Stimulated activated naive B cell treated with anti-CD40 and anti-IgM and Interleukin-4, amounts not matched to agents 10 μg/mL and 1 μg/mL and 100 μg/mL, for 72 hours (primary cell): ENCODE measurements at regions not wholly inside any gene's neighbourhood (a gene's known extent, or its start where the extent isn't known, plus 50 kb on each side); places are given as distances from the start of the nearest gene placed in this dataset.
"Not testable (repeated sequence)": the region's sequence is repeated elsewhere in the genome, so short reads cannot be mapped to it uniquely, and the experiment has no call there.

Experiments used
- ATAC-seq, 2 donors: fragments of 150-1000 bp; cut with Tn5 transposase; replicated peaks; 2 replicates each; pipeline ENCODE4 v1.10.0; 2021; ENCODE audit warnings: moderate library complexity in 1 of 2
- DNase-seq: peaks from one replicate; pipeline ENCODE4 v3.0.0; 2021
- H3K27ac Mint-ChIP-seq: one replicate; pipeline ENCODE4 v1.8.0; 2022; ENCODE audit warnings: mild to moderate bottlenecking, mixed read lengths
- H3K27me3 Mint-ChIP-seq, 2 donors: one replicate each; pipeline ENCODE4 v1.8.0; 2022; ENCODE audit warnings: mixed read lengths in 2 of 2
- H3K36me3 Mint-ChIP-seq, 2 donors: one replicate each; pipeline ENCODE4 v1.8.0; 2022; ENCODE audit warnings: mixed read lengths in 2 of 2, mild to moderate bottlenecking in 1 of 2
- H3K4me1 Mint-ChIP-seq, 2 donors: one replicate each; pipeline ENCODE4 v1.8.0; 2022; ENCODE audit warnings: mixed read lengths in 2 of 2, mild to moderate bottlenecking in 1 of 2
- H3K4me3 Mint-ChIP-seq, 2 donors: one replicate each; pipeline ENCODE4 v1.8.0; 2022; ENCODE audit warnings: mild to moderate bottlenecking in 2 of 2, mixed read lengths in 2 of 2, moderate library complexity in 1 of 2
- H3K9me3 Mint-ChIP-seq, 2 donors: one replicate each; pipeline ENCODE4 v1.8.0; 2022; ENCODE audit warnings: mixed read lengths in 2 of 2, mild to moderate bottlenecking in 1 of 2

GRCh38 chr1:120357046-120357445, 57.8 kb upstream of the NBPF8 start:
- H3K27me3 Mint-ChIP-seq, H3K4me3 Mint-ChIP-seq, H3K27ac Mint-ChIP-seq, H3K4me1 Mint-ChIP-seq, H3K9me3 Mint-ChIP-seq, DNase-seq, ATAC-seq, H3K36me3 Mint-ChIP-seq: not testable (repeated sequence)

- H3K27me3 Mint-ChIP-seq, H3K9me3 Mint-ChIP-seq, H3K27ac Mint-ChIP-seq, H3K4me3 Mint-ChIP-seq, ATAC-seq, H3K36me3 Mint-ChIP-seq, H3K4me1 Mint-ChIP-seq: not testable (repeated sequence)
- DNase-seq, result peak; percentile 3
Measured at GRCh38 chr1:120356170-120356569, 58.7 kb upstream of the NBPF8 start.

GRCh38 chr1:120354618-120355184, 60.1 kb upstream of the NBPF8 start:
- DNase-seq (peak; percentile 22), ATAC-seq (peak; percentile 90 to 95)
- peak overlapping the region; percentile 99 for H3K27ac Mint-ChIP-seq
- not testable (repeated sequence) for H3K4me1 Mint-ChIP-seq, H3K9me3 Mint-ChIP-seq, H3K36me3 Mint-ChIP-seq, H3K27me3 Mint-ChIP-seq
- H3K4me3 Mint-ChIP-seq, result peak overlapping the region; percentile 77 to 87

DNA sequence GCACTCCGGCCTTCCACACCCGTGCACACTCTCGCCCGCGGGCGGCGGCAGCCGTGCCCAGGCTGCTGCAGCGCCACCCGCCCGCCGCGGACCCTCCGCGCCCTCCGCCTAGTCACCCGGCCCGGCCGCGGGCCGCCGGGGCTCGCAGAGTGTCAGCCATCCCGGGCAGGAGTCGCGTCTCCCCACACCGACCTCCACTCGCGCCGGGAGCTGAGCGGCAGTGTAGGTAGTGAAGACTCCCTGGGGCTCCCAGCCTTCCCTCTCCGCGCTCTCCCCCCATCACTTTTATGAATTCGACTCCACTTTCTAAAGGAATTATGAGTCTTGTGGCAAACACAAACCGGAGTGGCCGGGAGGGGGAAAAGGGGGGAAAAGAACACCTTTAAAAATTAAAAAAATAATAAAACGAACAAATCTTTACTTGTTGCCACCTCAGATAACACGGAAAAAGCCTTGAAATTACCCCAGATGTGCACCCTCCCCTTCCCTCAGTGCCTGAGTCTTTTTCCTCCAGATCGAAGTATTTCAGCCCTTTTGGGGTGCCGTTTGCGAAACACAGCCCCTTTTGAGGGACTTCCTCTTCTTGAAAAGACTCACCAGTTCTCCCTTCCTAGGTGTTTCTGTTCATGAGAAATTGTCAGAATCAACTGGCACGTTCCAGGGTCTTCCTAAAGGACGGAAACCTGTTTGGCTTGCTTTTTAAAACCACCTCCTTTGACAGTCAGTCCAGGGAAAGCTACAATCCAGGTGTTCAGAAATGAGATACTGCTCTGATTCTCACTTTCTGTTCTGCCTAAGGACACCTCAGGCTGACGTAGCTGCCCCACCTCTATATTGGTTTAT, 72.4 kb upstream of the NBPF8 start:
- H3K4me1 Mint-ChIP-seq, H3K27me3 Mint-ChIP-seq, H3K9me3 Mint-ChIP-seq, H3K36me3 Mint-ChIP-seq, ATAC-seq: not testable (repeated sequence)
- DNase-seq, result peak; percentile 2
- peak overlapping the region; percentile 44 to 78 for H3K4me3 Mint-ChIP-seq
- peak overlapping the region; percentile 47 for H3K27ac Mint-ChIP-seq

- H3K27ac Mint-ChIP-seq, result peak overlapping the region; percentile 93
- H3K4me3 Mint-ChIP-seq, result peak overlapping the region; percentile 80 to 87
- not testable (repeated sequence) for H3K9me3 Mint-ChIP-seq, H3K4me1 Mint-ChIP-seq, H3K36me3 Mint-ChIP-seq, H3K27me3 Mint-ChIP-seq
- DNase-seq, result peak; percentile 4
- ATAC-seq, result peak; percentile 39 to 44
Measured at GRCh38 chr1:120341756-120342155, 73.1 kb upstream of the NBPF8 start.

GRCh38 chr1:120340838-120341751, 73.7 kb upstream of the NBPF8 start:
- Mint-ChIP-seq H3K27ac (peak overlapping the region; percentile 93), H3K4me3 (peak overlapping the region; percentile 80 to 87)
- H3K36me3 Mint-ChIP-seq, H3K27me3 Mint-ChIP-seq, ATAC-seq, H3K4me1 Mint-ChIP-seq, H3K9me3 Mint-ChIP-seq: not testable (repeated sequence)
- DNase-seq, result peak; percentile 75

DNA sequence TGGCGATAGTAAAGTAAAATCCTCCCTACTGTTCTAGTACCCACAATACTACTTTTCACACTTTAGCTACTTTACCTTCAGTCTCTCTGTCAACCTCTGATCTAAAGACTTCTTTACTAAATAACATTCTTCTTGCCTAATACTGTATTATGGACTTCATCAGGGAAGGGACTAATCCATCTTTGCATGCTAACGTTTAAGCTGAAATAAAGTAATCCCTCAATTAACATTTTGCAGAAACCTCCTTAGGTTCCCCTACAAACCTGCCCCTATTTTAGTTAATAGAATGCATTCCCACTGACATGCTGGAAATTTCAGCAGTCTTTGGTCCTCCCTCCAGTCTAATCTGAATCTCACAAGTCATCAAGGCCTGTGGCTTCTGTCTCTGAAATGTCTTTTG, 99.1 kb upstream of the NBPF8 start:
- H3K36me3 Mint-ChIP-seq, H3K4me1 Mint-ChIP-seq, H3K9me3 Mint-ChIP-seq, H3K27me3 Mint-ChIP-seq, H3K4me3 Mint-ChIP-seq, DNase-seq, H3K27ac Mint-ChIP-seq, ATAC-seq: not testable (repeated sequence)

- not testable (repeated sequence) for H3K27me3 Mint-ChIP-seq, ATAC-seq, H3K36me3 Mint-ChIP-seq, H3K4me1 Mint-ChIP-seq, H3K9me3 Mint-ChIP-seq, H3K4me3 Mint-ChIP-seq, DNase-seq, H3K27ac Mint-ChIP-seq
Measured at GRCh38 chr1:120311930-120312329, 102.9 kb upstream of the NBPF8 start.

DNA sequence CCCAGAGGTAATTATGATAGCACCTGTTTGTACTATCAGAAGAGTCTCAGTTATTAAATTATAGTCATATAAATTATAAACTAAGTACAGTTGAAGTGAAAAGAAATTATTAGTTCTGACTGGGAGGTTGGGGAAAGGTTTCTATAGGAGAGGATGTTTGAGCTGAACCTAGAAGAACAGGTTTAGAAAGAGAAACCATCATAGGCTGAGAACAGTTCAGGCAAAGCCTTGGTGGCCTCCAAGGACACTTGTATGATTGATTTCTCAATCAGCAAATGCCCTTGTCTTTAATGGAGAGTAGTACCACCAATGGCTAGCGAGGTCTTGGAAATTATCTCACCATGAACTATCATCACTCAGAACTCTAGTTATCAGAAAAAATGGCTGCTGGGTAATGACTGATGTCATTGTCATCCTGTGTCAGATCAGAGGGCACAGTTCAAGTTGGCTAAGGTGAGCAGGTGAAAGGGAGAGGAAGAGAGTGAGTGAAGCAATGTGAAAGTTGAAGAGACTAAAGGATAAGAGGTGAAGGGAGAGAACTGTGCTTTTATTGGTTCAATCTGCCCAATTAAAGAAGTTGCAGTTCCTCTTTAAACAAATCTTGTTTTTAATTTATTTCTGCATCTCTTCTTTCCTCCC, 105.8 kb upstream of the NBPF8 start:
- not testable (repeated sequence) for H3K9me3 Mint-ChIP-seq, H3K27ac Mint-ChIP-seq, H3K4me1 Mint-ChIP-seq, H3K27me3 Mint-ChIP-seq, H3K4me3 Mint-ChIP-seq, DNase-seq, H3K36me3 Mint-ChIP-seq
- peak in 1 of 2 donors; percentile 33 for ATAC-seq

- not testable (repeated sequence) for H3K4me1 Mint-ChIP-seq, H3K27me3 Mint-ChIP-seq, H3K9me3 Mint-ChIP-seq, DNase-seq, H3K36me3 Mint-ChIP-seq, ATAC-seq, H3K4me3 Mint-ChIP-seq, H3K27ac Mint-ChIP-seq
Measured at GRCh38 chr1:120305046-120305445, 109.8 kb upstream of the NBPF8 start.

- H3K36me3 Mint-ChIP-seq, DNase-seq, H3K9me3 Mint-ChIP-seq, H3K4me3 Mint-ChIP-seq, ATAC-seq, H3K27me3 Mint-ChIP-seq, H3K27ac Mint-ChIP-seq, H3K4me1 Mint-ChIP-seq: not testable (repeated sequence)
Measured at GRCh38 chr1:120304341-120304740, 110.5 kb upstream of the NBPF8 start.

GRCh38 chr1:120299433-120300057, 115.3 kb upstream of the NBPF8 start:
- not testable (repeated sequence) for H3K4me3 Mint-ChIP-seq, DNase-seq, H3K36me3 Mint-ChIP-seq, H3K27me3 Mint-ChIP-seq, H3K27ac Mint-ChIP-seq, H3K4me1 Mint-ChIP-seq, H3K9me3 Mint-ChIP-seq, ATAC-seq

DNA sequence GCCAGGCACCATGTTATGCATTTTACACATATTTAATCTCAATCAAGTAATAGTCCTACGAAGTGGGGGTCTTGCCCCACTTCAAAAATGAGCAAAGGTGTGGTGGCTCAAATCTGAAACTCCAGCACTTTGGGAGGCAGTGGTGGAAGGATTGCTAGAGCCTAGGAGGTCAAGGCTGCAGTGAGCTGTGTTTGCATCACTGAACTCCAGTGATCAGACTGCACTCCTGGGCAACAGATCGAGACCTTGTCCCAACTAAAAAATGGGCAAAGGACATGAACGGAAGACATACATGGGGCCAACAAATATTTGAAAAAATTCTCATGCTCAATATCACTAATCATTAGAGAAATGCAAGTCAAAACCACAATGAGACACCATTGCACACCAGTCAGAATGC, 116.3 kb upstream of the NBPF8 start:
- not testable (repeated sequence) for H3K9me3 Mint-ChIP-seq, ATAC-seq, H3K27me3 Mint-ChIP-seq, H3K4me3 Mint-ChIP-seq, H3K4me1 Mint-ChIP-seq, H3K27ac Mint-ChIP-seq, H3K36me3 Mint-ChIP-seq, DNase-seq

- H3K27ac Mint-ChIP-seq, ATAC-seq, H3K27me3 Mint-ChIP-seq, H3K9me3 Mint-ChIP-seq, H3K4me1 Mint-ChIP-seq, DNase-seq, H3K36me3 Mint-ChIP-seq, H3K4me3 Mint-ChIP-seq: not testable (repeated sequence)
Measured at GRCh38 chr1:120297345-120297953, 117.4 kb upstream of the NBPF8 start.
